Keratinocyte (primary cell): ENCODE measurements at regions not wholly inside any gene's neighbourhood (a gene's known extent, or its start where the extent isn't known, plus 50 kb on each side); places are given as distances from the start of the nearest gene placed in this dataset.

Experiments
- EZH2 ChIP-seq: IDR thresholded peaks from one replicate; pipeline ENCODE4 v1.6.1; 2012; ENCODE audit warnings: inconsistent platforms, mild to moderate bottlenecking, low read length, moderate library complexity
- TF ChIP-seq, protein P1 (sequence below), 3 experiments: IDR thresholded peaks in 1 of 3; conservative IDR thresholded peaks in 1 of 3; optimal IDR thresholded peaks in 1 of 3; 2 replicates in 2 of 3; 3 replicates in 1 of 3; pipeline versions ENCODE3 to v1.5.1; 2011; ENCODE audit warnings: low read length in 3 of 3, mild to moderate bottlenecking in 3 of 3, moderate library complexity in 2 of 3, control low read depth in 1 of 3, inconsistent platforms in 1 of 3; ENCODE audit not compliant: insufficient read depth in 2 of 3; ENCODE audit errors: extremely low read depth in 1 of 3

DNA sequence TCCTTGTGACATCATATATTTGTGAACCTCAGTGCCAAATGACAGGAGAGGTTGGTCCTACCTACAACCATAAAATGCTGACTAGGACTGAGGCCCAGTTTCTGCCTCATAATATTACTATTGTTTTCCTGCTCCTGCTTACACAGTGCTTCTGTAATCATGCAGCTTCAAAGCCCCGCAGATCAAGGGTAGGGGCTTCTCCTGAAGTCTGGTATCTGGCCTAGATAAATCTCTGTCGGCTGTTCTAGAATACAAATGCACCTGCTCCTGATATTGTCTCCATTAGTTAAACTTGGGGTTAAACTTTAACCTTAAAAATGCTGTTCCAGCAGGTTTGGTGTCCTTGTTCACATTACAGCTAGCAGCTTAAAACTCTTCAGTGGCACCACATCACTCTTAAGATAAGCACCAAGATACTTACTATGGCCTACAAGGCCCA lies 552.4 kb downstream of the TUSC7 start:
- no peak for TF ChIP-seq EZH2
- TF ChIP-seq, protein P1, sequence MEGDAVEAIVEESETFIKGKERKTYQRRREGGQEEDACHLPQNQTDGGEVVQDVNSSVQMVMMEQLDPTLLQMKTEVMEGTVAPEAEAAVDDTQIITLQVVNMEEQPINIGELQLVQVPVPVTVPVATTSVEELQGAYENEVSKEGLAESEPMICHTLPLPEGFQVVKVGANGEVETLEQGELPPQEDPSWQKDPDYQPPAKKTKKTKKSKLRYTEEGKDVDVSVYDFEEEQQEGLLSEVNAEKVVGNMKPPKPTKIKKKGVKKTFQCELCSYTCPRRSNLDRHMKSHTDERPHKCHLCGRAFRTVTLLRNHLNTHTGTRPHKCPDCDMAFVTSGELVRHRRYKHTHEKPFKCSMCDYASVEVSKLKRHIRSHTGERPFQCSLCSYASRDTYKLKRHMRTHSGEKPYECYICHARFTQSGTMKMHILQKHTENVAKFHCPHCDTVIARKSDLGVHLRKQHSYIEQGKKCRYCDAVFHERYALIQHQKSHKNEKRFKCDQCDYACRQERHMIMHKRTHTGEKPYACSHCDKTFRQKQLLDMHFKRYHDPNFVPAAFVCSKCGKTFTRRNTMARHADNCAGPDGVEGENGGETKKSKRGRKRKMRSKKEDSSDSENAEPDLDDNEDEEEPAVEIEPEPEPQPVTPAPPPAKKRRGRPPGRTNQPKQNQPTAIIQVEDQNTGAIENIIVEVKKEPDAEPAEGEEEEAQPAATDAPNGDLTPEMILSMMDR (optimal IDR thresholded peaks at IDR 0.05 in 1 of 3, IDR thresholded peaks at IDR 0.05 in 1 of 3, conservative IDR thresholded peaks at IDR 0.05 in 1 of 3; ENCODE audit: extremely low read depth in 1 of 3, insufficient read depth in 2 of 3, low read length in 3 of 3), result no peak
